Dendritic cell treated with granulocyte-macrophage colony-stimulating factor and Interleukin-4, amounts not matched to agents 40 ng/mL and 50 ng/mL, for 4 days (primary cell): ENCODE measurements at regions not wholly inside any gene's neighbourhood (a gene's known extent, or its start where the extent isn't known, plus 50 kb on each side); places are given as distances from the start of the nearest gene placed in this dataset.

Experiments
- H3K27ac Mint-ChIP-seq: one replicate; pipeline ENCODE4 v1.8.0; 2022; ENCODE audit warnings: mild to moderate bottlenecking, mixed read lengths
- H3K27me3 Mint-ChIP-seq: one replicate; pipeline ENCODE4 v1.8.0; 2022; ENCODE audit warnings: mild to moderate bottlenecking, mixed read lengths
- H3K36me3 Mint-ChIP-seq: one replicate; pipeline ENCODE4 v1.8.0; 2022; ENCODE audit warnings: low read depth, mixed read lengths
- H3K4me1 Mint-ChIP-seq: one replicate; pipeline ENCODE4 v1.8.0; 2022; ENCODE audit warnings: low read depth, mixed read lengths
- H3K4me3 Mint-ChIP-seq: one replicate; pipeline ENCODE4 v1.8.0; 2022; ENCODE audit warnings: mild to moderate bottlenecking, moderate library complexity, mixed read lengths
- H3K9me3 Mint-ChIP-seq: one replicate; pipeline ENCODE4 v1.8.0; 2022; ENCODE audit warnings: mixed read lengths
- intact Hi-C: fragments of 100-400 bp; cut with micrococcal nuclease; formaldehyde crosslinking; loops from one replicate; pipeline ENCODE4 v1.15.0; 2022

- H3K9me3 Mint-ChIP-seq, result peaks cover 10% of the 10 kb centered on the region
- H3K36me3 Mint-ChIP-seq, result no peaks in the 10 kb centered on the region
- H3K4me3 Mint-ChIP-seq, result no peak overlapping the region
- H3K27me3 Mint-ChIP-seq, result no peaks in the 10 kb centered on the region
- no peak overlapping the region for H3K27ac Mint-ChIP-seq
- intact Hi-C loops, result no loop called here
- H3K4me1 Mint-ChIP-seq, result no peaks in the 10 kb centered on the region
Observed at GRCh38 chr5:20114526-20114925, 126.5 kb upstream of the CDH18 start.

GRCh38 chr5:20113931-20114330 is 125.9 kb upstream of the CDH18 start:
- no peaks in the 10 kb centered on the region for H3K4me1 Mint-ChIP-seq
- H3K27me3 Mint-ChIP-seq, result no peaks in the 10 kb centered on the region
- no peak overlapping the region for H3K27ac Mint-ChIP-seq
- H3K36me3 Mint-ChIP-seq, result no peaks in the 10 kb centered on the region
- peaks cover 10% of the 10 kb centered on the region for H3K9me3 Mint-ChIP-seq
- intact Hi-C loops, result no loop called here
- H3K4me3 Mint-ChIP-seq, result no peak overlapping the region

DNA sequence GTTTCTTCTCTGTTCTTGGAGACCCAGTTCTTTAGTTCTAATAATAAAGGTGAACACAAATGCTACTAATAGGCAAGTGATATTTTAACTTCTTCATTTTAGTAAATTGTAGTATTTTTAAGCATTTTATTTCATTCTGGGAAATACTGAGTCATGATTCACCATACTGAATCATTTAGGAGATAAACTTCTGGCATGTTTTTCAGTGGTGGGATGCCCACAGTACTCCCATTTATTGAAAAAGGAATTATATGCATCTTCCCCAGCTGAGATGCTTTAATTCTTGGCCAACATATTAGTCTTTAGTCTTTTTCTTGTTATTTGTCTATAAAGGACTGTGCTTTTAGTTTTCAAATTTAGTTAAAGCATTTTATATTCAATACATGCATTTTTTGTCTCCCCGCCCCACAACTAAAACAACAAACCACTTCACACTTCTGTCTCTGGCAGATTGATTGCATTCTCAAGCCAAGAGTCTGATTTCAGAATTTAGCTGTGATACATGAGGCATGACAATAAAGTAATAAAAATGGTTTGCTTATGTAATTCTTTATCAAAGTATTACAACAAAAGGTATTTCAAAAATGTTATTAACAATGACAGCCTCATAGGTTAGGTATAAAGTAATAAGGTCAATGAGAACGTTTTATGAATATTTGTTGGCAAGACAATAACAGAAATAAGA is 125.2 kb upstream of the CDH18 start:
- Mint-ChIP-seq H3K4me3 (no peak overlapping the region), H3K4me1 (no peaks in the 10 kb centered on the region), H3K27ac (no peak overlapping the region), H3K36me3 (no peaks in the 10 kb centered on the region), H3K27me3 (no peaks in the 10 kb centered on the region), H3K9me3 (peaks cover 17% of the 10 kb centered on the region)
- intact Hi-C loops, result no loop called here

GRCh38 chr5:20109326-20109725 is 121.3 kb upstream of the CDH18 start:
- H3K4me1 Mint-ChIP-seq, result no peaks in the 10 kb centered on the region
- no peak overlapping the region for H3K27ac Mint-ChIP-seq
- H3K4me3 Mint-ChIP-seq, result no peak overlapping the region
- no peaks in the 10 kb centered on the region for H3K36me3 Mint-ChIP-seq
- H3K27me3 Mint-ChIP-seq, result no peaks in the 10 kb centered on the region
- intact Hi-C loops, result no loop called here
- peaks cover 15% of the 10 kb centered on the region for H3K9me3 Mint-ChIP-seq

GRCh38 chr5:20105915-20106314 is 117.9 kb upstream of the CDH18 start:
- intact Hi-C loops, result no loop called here
- no peak overlapping the region for H3K4me3 Mint-ChIP-seq
- H3K27ac Mint-ChIP-seq, result no peak overlapping the region
- no peaks in the 10 kb centered on the region for H3K36me3 Mint-ChIP-seq
- no peaks in the 10 kb centered on the region for H3K27me3 Mint-ChIP-seq
- H3K4me1 Mint-ChIP-seq, result no peaks in the 10 kb centered on the region
- H3K9me3 Mint-ChIP-seq, result peaks cover 10% of the 10 kb centered on the region

DNA sequence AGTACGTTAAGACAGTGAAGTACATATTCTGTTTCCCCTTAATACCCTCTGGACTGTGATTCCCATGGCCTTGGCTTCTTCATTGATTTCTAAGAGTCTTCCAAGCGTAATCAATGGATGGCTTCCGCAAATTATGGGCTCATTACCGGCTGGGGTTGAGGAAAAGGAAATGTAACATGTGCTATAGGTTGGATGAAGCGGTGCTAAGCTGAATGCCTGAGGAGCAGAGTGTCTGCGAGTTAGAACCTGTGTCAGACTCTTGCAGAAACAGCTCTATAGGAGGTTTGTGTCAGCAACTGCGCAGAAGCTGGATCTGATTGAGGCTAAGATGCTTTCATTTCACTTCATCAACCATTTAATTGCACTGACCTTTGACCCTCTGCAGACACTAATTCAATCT is 114.3 kb upstream of the CDH18 start:
- no peak overlapping the region for H3K4me3 Mint-ChIP-seq

GRCh38 chr5:20098694-20099093 is 110.7 kb upstream of the CDH18 start:
- peaks cover 15% of the 10 kb centered on the region for H3K9me3 Mint-ChIP-seq

More for the DNA sequence above, 114.3 kb upstream of the CDH18 start:
- Mint-ChIP-seq H3K27me3 (no peaks in the 10 kb centered on the region), H3K27ac (no peak overlapping the region), H3K4me1 (no peaks in the 10 kb centered on the region), H3K9me3 (no peaks in the 10 kb centered on the region), H3K36me3 (no peaks in the 10 kb centered on the region)
- intact Hi-C loops, result no loop called here

GRCh38 chr5:20088361-20088760 is 100.4 kb upstream of the CDH18 start:
- Mint-ChIP-seq H3K27ac (no peak overlapping the region), H3K9me3 (peaks cover 34% of the 10 kb centered on the region), H3K4me3 (no peak overlapping the region), H3K36me3 (no peaks in the 10 kb centered on the region), H3K27me3 (no peaks in the 10 kb centered on the region), H3K4me1 (no peaks in the 10 kb centered on the region)
- intact Hi-C loops, result no loop called here

More at GRCh38 chr5:20098694-20099093, 110.7 kb upstream of the CDH18 start:
- no peak overlapping the region for H3K27ac Mint-ChIP-seq
- H3K27me3 Mint-ChIP-seq, result no peaks in the 10 kb centered on the region
- H3K4me1 Mint-ChIP-seq, result no peaks in the 10 kb centered on the region
- no peaks in the 10 kb centered on the region for H3K36me3 Mint-ChIP-seq
- intact Hi-C loops, result no loop called here
- no peak overlapping the region for H3K4me3 Mint-ChIP-seq

GRCh38 chr5:20087299-20087698 is 99.3 kb upstream of the CDH18 start:
- Mint-ChIP-seq H3K9me3 (peaks cover 37% of the 10 kb centered on the region), H3K27ac (no peak overlapping the region), H3K4me1 (no peaks in the 10 kb centered on the region), H3K4me3 (no peak overlapping the region), H3K27me3 (no peaks in the 10 kb centered on the region), H3K36me3 (no peaks in the 10 kb centered on the region)
- intact Hi-C loops, result no loop called here

DNA sequence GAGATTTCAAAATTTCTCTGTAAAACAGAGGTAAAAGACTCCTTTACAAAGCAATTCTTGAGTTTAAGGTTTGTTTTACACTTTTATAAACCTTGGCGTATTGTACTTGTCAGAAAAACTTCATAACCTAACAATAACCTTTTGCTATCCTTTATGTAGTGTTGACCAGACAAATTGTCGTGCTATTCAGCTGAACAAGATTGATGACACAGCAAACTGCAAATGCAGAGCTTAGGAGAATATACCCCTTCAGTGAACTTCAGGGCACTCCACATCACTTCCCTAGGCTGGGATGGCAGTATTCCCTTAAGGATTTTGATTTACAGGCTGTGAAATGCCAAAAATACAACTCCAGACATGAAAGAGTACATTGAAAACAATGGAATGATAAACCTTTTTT is 89.2 kb upstream of the CDH18 start:
- Mint-ChIP-seq H3K4me1 (no peaks in the 10 kb centered on the region), H3K36me3 (no peaks in the 10 kb centered on the region), H3K4me3 (no peak overlapping the region), H3K9me3 (no peaks in the 10 kb centered on the region), H3K27ac (no peak overlapping the region), H3K27me3 (no peaks in the 10 kb centered on the region)
- intact Hi-C loops, result no loop called here

DNA sequence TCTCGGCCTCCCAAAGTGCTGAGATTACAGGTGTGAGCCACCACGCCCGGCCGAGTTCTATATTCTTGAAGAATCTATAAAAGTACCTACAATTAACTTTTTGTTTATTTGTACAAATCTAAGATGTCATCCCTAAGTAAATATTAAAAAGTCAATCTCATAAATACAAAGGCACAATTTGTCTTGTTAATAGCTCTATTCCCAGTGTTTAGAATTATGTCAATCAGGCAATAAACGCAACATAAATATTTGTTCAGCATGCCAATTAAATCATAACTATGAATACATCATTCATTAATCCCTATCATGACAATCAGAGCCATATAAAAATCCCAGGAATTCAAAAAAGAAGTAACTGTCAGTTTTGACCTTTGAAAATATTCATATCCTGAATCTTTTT is 68.9 kb upstream of the CDH18 start:
- Mint-ChIP-seq H3K27me3 (no peaks in the 10 kb centered on the region), H3K36me3 (no peaks in the 10 kb centered on the region)

GRCh38 chr5:20055301-20055700 is 67.3 kb upstream of the CDH18 start:
- Mint-ChIP-seq H3K4me1 (no peaks in the 10 kb centered on the region), H3K27me3 (no peaks in the 10 kb centered on the region), H3K4me3 (no peak overlapping the region), H3K36me3 (no peaks in the 10 kb centered on the region), H3K9me3 (peaks cover 10% of the 10 kb centered on the region), H3K27ac (no peak overlapping the region)
- intact Hi-C loops, result no loop called here

More for the DNA sequence above, 68.9 kb upstream of the CDH18 start:
- Mint-ChIP-seq H3K27ac (no peak overlapping the region), H3K4me3 (no peak overlapping the region), H3K4me1 (no peaks in the 10 kb centered on the region), H3K9me3 (peaks cover 10% of the 10 kb centered on the region)
- intact Hi-C loops, result no loop called here

GRCh38 chr5:20050262-20050661 is 62.3 kb upstream of the CDH18 start:
- no peak overlapping the region for H3K4me3 Mint-ChIP-seq
- H3K4me1 Mint-ChIP-seq, result no peaks in the 10 kb centered on the region
- no peaks in the 10 kb centered on the region for H3K36me3 Mint-ChIP-seq
- H3K27ac Mint-ChIP-seq, result no peak overlapping the region
- peaks cover 9% of the 10 kb centered on the region for H3K9me3 Mint-ChIP-seq
- intact Hi-C loops, result no loop called here
- no peaks in the 10 kb centered on the region for H3K27me3 Mint-ChIP-seq

- no peaks in the 10 kb centered on the region for H3K4me1 Mint-ChIP-seq
- no peaks in the 10 kb centered on the region for H3K36me3 Mint-ChIP-seq
- intact Hi-C loops, result no loop called here
- peaks cover 3% of the 10 kb centered on the region for H3K9me3 Mint-ChIP-seq
- H3K4me3 Mint-ChIP-seq, result no peak overlapping the region
- H3K27me3 Mint-ChIP-seq, result no peaks in the 10 kb centered on the region
- no peak overlapping the region for H3K27ac Mint-ChIP-seq
Observed at GRCh38 chr5:20044460-20044859, 56.5 kb upstream of the CDH18 start.
